GM21381 (cell line): ENCODE measurements at regions not wholly inside any gene's neighbourhood (a gene's known extent, or its start where the extent isn't known, plus 50 kb on each side); places are given as distances from the start of the nearest gene placed in this dataset.

Experiments
- ATAC-seq: cut with Tn5 transposase; IDR thresholded peaks from one replicate; pipeline ENCODE4 v1.9.1; 2021; ENCODE audit warnings: mild to moderate bottlenecking, moderate library complexity; ENCODE audit not compliant: unreplicated experiment

GRCh38 chr21:36532769-36533467 lies 53.0 kb upstream of the CLDN14 start:
- no peak for ATAC-seq

- no peak for ATAC-seq
Measured at GRCh38 chr21:36533468-36533848, 53.5 kb upstream of the CLDN14 start.

GRCh38 chr21:36534656-36535055 lies 54.7 kb upstream of the CLDN14 start:
- ATAC-seq, result no peak

DNA sequence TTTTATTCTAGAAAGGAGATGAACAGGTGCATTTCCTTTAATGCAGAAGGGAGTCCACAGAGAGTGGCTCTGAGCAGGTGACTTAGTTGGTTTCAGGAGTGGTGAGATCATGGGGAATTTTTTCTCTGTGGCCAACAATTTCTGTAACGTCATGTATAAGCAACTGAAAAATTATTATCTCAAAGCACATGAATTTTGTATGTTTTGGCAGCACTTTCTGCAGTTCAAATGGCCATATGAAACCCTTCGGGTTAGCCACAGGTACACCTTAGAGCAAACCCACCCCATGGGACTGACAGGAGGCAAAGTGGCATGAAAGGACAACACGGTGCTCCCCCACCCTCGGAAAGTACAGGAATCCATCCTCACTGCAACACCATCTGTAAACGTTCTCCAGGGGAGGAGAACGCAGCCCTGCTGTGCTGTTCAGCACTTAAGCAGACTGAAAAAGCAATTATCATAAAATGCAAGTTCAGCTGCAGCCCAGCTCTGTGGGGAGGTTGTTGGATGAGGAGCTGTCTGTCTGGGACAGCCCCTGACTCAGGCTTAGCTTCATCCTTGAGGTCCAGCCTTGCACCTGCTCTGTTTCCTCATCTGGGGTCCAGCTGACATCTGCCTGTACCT lies 55.8 kb upstream of the CLDN14 start:
- ATAC-seq, result peak; percentile 74

DNA sequence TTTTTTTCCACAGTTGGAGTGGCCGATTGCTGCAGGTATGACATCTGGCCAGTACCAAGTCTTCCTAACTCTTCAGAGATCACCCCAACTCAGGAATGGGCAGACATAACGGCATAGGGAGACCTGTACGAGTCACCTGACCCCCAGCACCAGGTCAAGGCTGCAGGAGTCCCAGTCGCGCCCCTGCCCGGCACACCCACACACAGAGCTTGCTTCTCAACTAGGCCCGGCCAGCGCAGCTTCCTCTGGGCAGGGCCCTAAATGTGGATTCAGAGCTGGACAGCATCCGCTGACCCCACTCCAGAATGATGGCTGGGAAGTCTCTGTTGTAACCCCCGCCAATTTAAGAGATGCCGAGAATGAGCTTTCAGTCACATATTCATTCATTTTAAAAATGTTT lies 58.8 kb upstream of the CLDN14 start:
- no peak for ATAC-seq

GRCh38 chr21:36539434-36540150 lies 59.7 kb upstream of the CLDN14 start:
- ATAC-seq, result no peak

GRCh38 chr21:36540700-36541099 lies 60.8 kb upstream of the CLDN14 start:
- no peak for ATAC-seq

GRCh38 chr21:36541721-36542139 lies 61.8 kb upstream of the CLDN14 start:
- no peak for ATAC-seq

DNA sequence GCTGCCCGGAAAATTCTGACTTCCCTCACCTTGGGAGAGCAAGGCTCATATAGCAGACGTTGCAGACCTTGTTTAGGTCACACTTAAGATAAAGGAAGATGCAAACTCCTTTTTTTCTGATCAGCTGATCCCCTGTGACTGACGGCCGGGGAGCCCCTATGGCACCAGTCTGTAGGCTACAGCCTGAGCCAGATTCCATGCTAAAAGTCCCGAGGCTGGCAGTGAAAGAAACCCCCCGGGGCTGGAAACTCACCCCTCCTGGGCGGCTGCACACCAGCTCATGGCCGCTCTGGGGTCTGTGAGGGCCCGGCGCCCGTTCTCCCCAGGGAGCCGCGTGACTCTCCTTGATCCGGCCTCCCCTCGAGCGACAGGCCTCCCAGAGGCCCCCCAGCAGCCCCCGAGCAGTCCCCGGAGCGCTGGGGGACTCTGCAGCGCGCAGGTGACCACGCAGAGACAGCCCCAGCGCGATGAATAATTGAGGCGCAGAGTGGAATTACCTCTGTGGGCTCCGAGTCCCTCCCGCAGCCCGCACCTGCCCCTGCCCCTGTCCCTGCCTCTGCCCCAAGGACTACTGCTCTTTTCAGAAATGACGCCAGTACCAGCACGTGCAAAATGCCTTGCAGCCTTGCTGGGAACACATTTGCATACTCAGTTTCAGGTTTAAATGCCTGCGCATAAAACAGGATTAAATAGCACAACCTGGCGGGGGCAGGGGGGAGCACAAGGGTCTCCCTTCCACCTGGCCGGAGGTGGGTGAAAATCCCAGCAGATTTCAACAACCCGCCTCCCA lies 62.6 kb upstream of the CLDN14 start:
- peak; percentile 48 for ATAC-seq

DNA sequence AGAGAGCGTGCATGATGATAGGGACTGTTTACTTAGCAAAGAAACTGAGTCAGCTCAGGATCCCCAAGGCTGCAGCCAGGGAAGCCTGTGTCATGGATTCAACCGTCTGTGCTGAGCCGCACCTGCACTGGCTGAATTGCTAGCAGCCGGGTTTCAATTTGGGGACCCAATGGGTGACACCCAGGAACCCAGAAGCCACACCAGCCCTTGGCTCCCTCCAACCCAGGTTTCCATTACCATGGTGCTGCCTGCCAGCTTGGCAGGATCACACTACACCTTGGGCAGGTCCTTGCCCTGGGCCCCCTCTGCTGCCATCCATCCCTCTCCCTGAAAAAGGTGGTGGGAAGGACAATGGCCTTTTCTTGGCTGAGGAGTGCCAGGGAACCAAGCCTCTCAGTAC lies 64.0 kb upstream of the CLDN14 start:
- no peak for ATAC-seq

DNA sequence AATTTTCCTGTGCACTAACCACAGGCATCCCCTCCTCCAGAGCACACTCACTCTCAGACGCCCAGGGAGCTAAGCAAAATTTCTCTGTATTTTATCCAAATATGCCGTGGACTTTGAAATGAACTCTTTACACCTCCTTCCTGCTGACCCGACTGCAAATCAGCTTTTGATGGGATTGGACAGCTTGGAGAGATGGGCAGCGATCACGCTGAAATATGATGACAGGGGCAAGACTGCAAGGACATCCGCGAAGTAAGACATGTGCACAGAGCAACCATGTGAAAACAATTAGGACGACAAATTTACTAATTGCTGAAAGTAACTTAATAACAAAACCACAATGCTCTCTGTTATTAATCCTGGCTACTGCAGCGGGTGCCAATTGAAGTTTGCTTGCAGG lies 64.6 kb upstream of the CLDN14 start:
- ATAC-seq, result no peak

- no peak for ATAC-seq
Measured at GRCh38 chr21:36545776-36546511, 66.0 kb upstream of the CLDN14 start.

GRCh38 chr21:36547464-36547863 lies 67.5 kb upstream of the CLDN14 start:
- no peak for ATAC-seq

- no peak for ATAC-seq
Measured at GRCh38 chr21:36548866-36549265, 68.9 kb upstream of the CLDN14 start.

- ATAC-seq, result no peak
Measured at GRCh38 chr21:36549470-36549869, 69.5 kb upstream of the CLDN14 start.

DNA sequence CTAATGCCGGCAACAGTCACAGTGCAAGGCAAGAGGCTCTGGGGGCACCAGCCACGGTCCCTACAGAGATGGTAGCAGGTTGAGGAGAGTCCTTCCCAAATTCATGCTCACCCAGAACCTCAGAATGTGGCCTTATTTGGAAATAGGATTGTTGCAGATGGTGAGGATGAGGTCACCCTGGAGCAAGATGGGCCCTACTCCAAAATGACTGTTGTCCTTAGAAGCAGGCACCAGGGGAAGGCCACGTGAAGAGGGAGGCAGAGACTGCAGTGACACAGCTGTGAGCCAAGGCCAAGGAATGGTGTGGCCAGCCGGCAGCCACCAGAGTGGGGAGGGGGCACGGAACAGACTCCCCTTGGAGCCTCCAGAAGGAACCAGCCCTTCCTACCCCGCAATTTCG lies 70.8 kb upstream of the CLDN14 start:
- ATAC-seq, result no peak

DNA sequence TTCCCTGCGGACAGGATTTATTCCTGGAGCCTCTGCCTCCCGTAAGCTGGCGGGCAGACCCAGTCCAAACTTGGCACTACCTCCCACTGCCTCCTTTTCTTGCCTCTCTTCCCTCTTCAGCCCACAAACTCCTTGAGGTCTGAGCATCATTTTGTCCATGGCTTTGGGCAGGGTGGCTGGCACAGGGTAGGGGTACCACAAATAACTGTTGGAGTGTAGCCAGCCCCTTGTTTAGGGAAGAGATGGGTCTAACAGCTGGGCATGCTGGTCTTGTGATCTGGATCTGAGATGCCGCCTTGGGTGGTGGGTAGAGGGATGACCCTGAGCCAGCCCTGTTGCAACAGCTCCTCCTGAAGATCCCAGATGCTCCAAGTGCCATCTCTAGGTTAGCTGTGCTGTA lies 71.4 kb upstream of the CLDN14 start:
- ATAC-seq, result no peak

DNA sequence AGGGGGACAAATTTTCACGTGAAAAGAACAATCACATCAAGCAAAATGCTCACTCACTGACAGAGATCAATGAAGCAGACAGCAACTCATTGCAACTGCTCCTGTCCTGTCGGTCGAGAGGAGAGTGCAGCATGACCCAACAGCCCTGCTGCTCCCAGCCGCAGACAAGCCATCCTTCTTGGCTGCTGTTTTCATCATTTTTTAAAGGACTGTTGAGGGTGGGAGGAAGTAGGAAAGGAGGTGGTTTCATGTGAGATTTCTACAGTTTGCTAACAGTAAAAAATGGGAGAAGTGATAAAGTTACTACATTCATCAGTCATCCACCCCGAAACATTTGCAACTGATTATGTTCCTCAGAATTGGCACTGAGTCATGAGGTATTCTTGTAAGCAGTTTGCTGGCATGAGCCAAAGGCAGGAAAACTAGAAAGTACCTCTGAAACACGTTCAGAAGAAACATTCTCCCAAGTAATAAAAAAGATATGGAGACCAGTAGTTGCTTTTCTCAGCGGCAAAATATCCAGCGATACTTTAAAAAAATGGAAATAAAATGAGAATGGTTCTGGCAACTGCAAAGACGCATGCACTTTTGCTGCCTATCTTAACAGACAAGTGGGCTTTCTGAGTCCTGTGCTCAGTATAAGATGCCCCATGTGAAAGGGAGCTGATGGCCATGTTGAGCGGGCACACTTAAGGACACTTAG lies 72.0 kb upstream of the CLDN14 start:
- no peak for ATAC-seq

GRCh38 chr21:36552434-36552785 lies 72.5 kb upstream of the CLDN14 start:
- no peak for ATAC-seq

DNA sequence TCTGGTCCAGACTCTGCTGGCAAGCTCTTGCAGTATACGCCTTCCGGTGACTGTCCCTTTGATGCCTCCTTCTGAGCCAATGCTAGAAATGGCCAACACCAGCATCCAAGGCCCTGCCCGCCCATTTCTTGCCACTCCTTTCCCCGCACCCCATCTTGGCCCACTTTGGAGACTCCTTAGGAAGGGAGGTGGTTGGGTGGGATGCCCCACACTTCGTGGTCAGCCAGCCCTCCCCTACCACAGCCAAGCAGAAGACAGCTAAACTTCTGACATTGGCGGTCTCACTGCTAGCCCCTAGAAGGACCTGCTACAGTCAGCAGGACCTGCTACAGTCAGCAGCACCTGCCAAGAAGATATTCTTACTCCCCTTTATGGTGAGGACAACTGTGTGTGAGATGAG lies 73.5 kb upstream of the CLDN14 start:
- no peak for ATAC-seq
